HG02938 (cell line): ENCODE measurements at regions not wholly inside any gene's neighbourhood (a gene's known extent, or its start where the extent isn't known, plus 50 kb on each side); places are given as distances from the start of the nearest gene placed in this dataset.
"Not testable (repeated sequence)": the region's sequence is repeated elsewhere in the genome, so short reads cannot be mapped to it uniquely, and the experiment has no call there.

Experiments
- ATAC-seq: cut with Tn5 transposase; IDR thresholded peaks from one replicate; pipeline ENCODE4 v1.9.1; 2021; ENCODE audit warnings: mild to moderate bottlenecking, moderate library complexity; ENCODE audit not compliant: unreplicated experiment

DNA sequence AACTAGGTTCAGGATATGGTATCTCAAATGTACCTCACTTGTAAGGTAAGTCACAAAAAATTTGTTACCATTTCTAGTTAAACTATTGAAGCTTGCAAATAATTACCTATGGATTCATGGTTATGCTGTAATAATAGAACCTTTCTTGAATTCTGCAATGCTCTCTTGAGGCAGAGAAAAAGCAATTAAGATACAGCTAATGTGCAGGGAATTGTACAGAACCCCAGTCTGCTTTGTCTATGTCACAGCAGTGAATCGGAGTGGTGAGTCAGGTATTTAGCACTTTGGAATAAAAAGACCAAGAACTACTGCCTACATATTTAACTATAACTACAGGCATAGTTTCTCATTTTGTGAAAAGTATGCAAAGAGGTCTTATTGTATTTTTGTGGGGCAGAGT is 228.7 kb upstream of the GOT2 start:
- ATAC-seq, result no peak

DNA sequence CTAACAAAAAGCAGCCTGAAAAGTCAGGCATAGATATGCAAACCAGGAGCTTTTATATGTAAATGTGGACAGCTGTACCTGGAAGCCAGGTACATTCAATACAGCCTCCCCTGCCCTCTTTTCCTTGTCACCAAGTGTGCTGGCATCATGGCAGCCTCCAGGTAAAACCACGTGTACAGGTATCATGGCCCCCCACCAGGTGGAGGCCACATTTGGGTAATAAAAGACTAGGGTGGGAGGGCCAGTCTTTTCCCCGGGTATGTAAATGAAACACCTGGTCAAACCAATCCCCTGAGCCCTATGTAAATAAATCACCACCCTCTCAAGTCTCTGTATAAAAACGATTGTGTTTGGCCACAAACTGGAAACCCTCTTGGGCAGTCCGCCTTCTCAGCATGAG is 226.4 kb upstream of the GOT2 start:
- no peak for ATAC-seq

- no peak for ATAC-seq
These were observed 225.9 kb upstream of the GOT2 start for GRCh38 chr16:58960034-58960433.

DNA sequence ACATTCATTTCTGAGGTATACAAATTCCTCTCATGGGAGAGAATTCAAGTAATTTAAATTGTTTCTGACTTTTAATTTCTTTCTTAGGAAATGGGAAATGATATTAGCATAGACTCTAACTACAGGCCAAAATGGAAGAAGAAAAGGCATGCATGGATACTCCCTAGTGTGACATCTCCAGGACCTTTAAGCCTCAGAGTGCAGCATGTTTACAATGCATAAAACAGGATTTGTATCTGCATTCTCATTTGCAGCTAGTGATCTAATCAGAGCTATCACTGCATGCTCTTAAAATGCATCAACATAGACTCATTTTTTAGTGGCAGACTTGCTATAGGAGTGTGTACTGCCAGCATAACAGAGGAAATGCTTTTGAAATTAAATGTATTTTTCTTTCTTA is 224.6 kb upstream of the GOT2 start:
- ATAC-seq, result no peak

GRCh38 chr16:58948244-58948643 is 214.1 kb upstream of the GOT2 start:
- no peak for ATAC-seq

GRCh38 chr16:58940609-58941008 is 206.5 kb upstream of the GOT2 start:
- ATAC-seq, result no peak

GRCh38 chr16:58938811-58939210 is 204.7 kb upstream of the GOT2 start:
- ATAC-seq, result no peak

DNA sequence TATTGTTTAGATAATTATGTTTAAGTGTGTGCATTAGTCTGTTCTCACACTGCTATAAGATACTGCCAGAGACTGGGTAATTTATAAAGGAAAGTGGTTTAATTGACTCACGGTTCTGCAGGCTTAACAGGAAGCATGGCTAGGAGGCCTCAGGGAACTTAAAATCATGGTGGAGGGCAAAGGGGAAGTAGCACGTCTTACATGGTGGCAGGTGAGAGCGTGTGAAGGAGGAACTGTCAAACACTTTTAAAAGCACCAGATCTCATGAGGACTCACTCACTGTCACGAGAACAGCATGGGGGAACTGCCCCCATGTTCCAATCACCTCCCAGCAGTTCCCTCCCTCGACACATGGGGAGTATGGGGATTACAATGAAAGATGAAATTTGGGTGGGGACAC is 203.5 kb upstream of the GOT2 start:
- no peak for ATAC-seq

DNA sequence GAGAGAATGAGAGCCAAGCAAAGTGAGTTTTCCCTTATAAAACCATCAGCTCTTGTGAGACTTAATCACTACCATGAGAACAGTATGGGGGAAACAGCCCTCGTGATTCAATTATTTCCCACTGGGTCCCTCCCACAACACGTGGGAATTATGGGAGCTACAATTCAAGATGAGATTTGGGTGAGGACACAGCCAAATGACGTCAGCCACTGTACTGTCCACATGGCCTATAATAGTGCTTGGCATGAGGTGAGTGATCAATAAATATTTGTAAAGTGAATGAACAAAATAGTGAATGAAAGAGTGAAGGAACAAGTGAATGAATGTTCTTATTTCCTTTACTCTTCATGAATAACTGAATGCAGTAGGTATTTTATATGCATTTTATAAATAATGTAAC is 199.1 kb upstream of the GOT2 start:
- ATAC-seq, result no peak

DNA sequence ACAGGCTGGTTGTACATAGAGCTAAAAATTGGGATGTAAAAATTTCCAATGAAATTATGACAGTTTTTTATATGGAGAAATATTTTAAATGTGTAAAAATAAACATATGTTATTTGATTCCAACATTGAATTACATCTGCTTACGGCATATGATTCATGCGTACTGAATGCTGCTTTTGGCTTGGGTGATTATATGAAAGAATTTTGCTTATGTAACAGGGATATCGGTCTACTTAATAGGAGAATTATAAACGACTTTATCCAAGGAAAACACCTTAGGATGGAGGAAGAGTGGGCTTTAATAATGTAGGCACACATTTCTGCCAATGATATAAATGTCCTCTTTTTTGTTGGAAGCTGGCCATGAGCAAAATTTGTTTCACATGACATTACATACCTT is 197.3 kb upstream of the GOT2 start:
- ATAC-seq, result no peak

DNA sequence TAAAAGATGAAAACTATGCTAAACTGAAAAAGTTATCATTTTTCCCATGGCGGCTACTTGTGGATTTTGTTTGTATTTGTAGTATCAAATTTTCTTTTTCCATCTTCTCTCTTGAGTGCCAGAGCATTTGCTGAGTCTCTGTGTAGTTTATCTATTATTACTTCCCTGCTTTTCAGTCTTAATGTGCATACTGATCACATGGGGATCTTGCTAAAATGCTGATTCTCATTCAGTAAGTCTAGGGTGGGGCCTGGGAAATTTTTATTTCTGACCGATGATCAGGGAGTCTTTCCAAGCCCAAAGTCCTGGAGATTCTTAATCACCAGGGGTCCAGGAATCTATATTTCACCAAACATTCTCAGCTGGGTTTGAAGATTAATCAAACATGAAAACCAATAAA is 189.0 kb upstream of the GOT2 start:
- ATAC-seq, result no peak

DNA sequence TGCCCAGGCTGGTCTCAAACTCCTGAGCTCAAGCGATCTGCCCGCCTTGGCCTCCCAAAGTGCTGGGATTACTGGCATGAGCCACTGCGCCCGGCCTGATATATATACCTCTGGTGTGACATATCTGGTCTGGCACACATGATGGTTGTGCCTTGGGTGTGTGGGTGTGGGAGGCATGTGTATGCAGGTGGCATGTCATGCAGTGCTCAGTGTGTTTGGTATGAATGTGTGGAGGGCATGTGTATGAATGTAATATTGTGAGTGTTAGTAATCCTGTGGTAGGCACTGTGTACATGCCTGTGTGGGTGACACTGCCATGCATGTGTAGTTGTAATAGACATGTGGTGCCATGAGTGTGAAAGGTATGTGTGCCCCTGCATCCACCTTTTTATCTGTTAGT is 179.3 kb upstream of the GOT2 start:
- ATAC-seq, result no peak

DNA sequence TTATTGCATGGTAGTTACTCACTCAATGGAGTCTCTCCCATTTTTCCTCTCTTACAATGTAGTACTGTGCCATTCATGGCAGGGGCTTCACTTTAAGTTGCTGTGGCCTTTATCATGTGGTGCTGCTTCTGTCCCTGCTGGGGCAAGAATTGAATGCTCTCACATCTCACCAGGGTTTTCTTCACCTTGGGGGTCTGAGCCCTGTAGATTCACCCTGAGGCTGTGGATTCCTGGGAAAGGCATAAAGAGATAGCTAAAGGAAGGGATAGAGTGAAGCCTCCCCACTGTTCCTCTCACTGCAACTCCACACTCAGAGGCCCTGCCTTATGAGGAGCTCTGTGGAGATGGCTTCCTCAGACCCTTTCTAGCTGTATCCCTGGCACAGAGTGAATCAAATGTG is 178.5 kb upstream of the GOT2 start:
- no peak for ATAC-seq

GRCh38 chr16:58906981-58907715 is 173.0 kb upstream of the GOT2 start:
- no peak for ATAC-seq

- no peak for ATAC-seq
These were observed 170.2 kb upstream of the GOT2 start for GRCh38 chr16:58904291-58904690.

- ATAC-seq, result no peak
These were observed 155.4 kb upstream of the GOT2 start for GRCh38 chr16:58889516-58889915.

DNA sequence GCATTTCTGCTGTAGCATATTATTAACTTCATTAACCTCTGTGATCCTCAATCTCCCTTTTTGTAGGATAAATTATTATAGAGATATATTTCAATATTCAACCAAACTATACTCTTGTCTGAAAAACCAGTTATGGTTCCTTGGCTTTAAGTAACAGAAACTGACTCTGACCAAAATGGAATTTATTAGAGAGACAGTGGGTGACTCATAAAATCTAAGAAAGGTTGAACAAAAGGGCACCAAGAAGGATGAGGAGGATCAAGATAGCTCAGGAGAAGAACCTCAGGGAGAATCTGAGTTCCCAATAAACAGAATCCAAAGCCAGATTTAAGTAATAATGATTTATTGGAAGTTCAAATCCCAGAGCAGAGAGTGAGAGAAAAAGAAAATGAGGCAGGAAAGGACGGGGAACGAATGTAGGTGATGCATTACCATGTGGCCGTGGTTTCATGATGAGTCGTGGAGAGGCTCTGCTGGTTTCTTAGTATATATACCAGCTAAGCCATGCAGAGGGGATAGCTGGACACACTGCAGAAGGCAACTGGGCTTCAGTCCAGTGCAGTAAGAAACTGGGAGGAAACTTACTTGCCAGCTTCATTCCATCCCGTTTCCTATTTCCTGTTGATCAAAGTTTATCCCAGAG is 151.5 kb upstream of the GOT2 start:
- ATAC-seq, result peak; percentile 42

DNA sequence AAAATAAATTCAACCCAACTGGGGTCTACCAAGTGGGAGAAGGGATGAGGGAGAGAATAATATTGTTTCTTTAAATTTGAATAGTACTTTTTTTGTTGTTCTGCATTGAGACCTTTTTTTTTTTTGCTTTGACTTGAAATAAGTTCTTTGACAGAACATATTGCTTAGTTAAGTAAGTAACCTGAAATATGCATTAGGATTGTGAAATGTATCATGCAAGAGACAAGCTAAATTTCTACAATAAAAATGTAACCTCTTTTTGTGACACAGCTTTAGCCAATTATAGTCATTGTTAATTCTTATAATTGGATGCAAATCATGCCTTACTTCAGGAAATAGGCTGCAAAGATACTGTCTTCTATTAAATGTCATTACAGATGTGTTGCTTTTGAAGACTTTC is 150.0 kb upstream of the GOT2 start:
- ATAC-seq, result no peak

- ATAC-seq, result no peak
These were observed 149.0 kb upstream of the GOT2 start for GRCh38 chr16:58883131-58883530.

DNA sequence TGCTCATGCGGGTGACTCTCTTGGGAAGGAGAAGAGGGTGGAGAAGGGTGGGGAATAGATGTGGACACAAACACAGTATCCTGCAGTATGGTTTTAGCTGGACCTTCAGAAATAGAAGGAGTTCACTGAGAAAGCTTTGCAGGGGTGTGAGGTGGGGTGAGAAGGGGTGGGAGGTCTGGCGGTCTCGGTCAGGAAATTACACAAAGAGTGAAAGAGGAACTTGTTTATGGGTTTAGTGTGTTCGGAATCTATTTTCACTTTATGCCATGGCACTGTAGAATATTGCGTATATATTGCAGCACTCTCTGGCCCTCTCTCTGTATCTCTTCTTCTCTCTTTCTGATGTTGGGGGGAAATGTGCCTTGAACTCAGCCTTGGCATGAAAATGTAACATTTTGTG is 148.2 kb upstream of the GOT2 start:
- ATAC-seq, result peak; percentile 94

DNA sequence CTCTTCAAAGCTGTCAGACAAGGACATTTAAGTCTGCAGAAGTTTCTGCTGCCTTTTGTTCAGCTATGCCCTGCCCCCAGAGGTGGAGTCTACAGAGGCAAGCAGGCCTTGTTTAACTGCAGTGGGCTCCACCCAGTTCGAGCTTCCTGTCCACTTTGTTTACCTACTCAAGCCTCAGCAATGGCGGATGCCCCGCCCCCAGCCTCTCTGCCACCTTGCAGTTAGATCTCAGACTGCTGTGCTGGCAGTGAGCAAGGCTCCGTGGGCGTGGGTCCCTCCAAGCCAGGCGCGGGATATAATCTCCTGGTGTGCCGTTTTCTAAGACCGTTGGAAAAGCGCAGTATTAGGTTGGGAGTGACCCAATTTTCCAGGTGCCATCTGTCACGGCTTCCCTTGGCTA is 144.5 kb upstream of the GOT2 start:
- not testable (repeated sequence) for ATAC-seq

- no peak for ATAC-seq
These were observed 132.8 kb upstream of the GOT2 start for GRCh38 chr16:58866935-58867334.

- ATAC-seq, result no peak
These were observed 129.6 kb upstream of the GOT2 start for GRCh38 chr16:58863761-58864160.
